ENCODE measurements at regions not wholly inside any gene's neighbourhood (a gene's known extent, or its start where the extent isn't known, plus 50 kb on each side); places are given as distances from the start of the nearest gene placed in this dataset.

- no peak for TF ChIP-seq CTCF (IDR thresholded peaks at IDR 0.05)
- no peak for TF ChIP-seq POLR2A (IDR thresholded peaks at IDR 0.05)
- TF ChIP-seq POLR2AphosphoS5 (IDR thresholded peaks at IDR 0.05), result no peak
- no peak overlapping the region for H3K27ac ChIP-seq
Measured at GRCh38 chr11:119906376-119906775, 177.4 kb upstream of the NECTIN1 start.

GRCh38 chr11:119905162-119905561 is 176.2 kb upstream of the NECTIN1 start:
- intact Hi-C loops (cut with DNase I), result no loop called here
- H3K36me3 ChIP-seq, result no peaks in the 10 kb centered on the region
- H3K27me3 ChIP-seq (replicated peaks; ENCODE audit: insufficient read depth), result no peaks in the 10 kb centered on the region
- no peaks in the 10 kb centered on the region for H3K4me1 ChIP-seq (replicated peaks)
- no peak for DNase-seq (ENCODE audit: low spot score)
- TF ChIP-seq POLR2AphosphoS5 (IDR thresholded peaks at IDR 0.05) (no peak), POLR2A (IDR thresholded peaks at IDR 0.05) (no peak), CTCF (IDR thresholded peaks at IDR 0.05) (no peak)
- H3K4me3 ChIP-seq, result no peak overlapping the region
- WGBS, result 95% methylated on average over 4 of the region's 4 CpGs
- no peak overlapping the region for H3K27ac ChIP-seq
- no peaks in the 10 kb centered on the region for H3K9me3 ChIP-seq

More at GRCh38 chr11:119906376-119906775, 177.4 kb upstream of the NECTIN1 start:
- 74% methylated on average over 8 of the region's 8 CpGs for WGBS
- Histone ChIP-seq H3K9me3 (no peaks in the 10 kb centered on the region), H3K36me3 (no peaks in the 10 kb centered on the region), H3K4me1 (replicated peaks) (no peaks in the 10 kb centered on the region), H3K4me3 (no peak overlapping the region), H3K27me3 (replicated peaks; ENCODE audit: insufficient read depth) (no peaks in the 10 kb centered on the region)
- intact Hi-C loops (cut with DNase I), result no loop called here
- no peak for DNase-seq (ENCODE audit: low spot score)

- Histone ChIP-seq H3K36me3 (no peaks in the 10 kb centered on the region), H3K27me3 (replicated peaks; ENCODE audit: insufficient read depth) (no peaks in the 10 kb centered on the region), H3K9me3 (no peaks in the 10 kb centered on the region), H3K4me3 (no peak overlapping the region), H3K4me1 (replicated peaks) (no peaks in the 10 kb centered on the region), H3K27ac (no peak overlapping the region)
- DNase-seq (ENCODE audit: low spot score), result no peak
- intact Hi-C loops (cut with DNase I), result no loop called here
- 93% methylated on average over 4 of the region's 4 CpGs for WGBS
- no peak for TF ChIP-seq POLR2A (IDR thresholded peaks at IDR 0.05)
- TF ChIP-seq CTCF (IDR thresholded peaks at IDR 0.05), result no peak
- TF ChIP-seq POLR2AphosphoS5 (IDR thresholded peaks at IDR 0.05), result no peak
Measured at GRCh38 chr11:119904531-119905035, 175.6 kb upstream of the NECTIN1 start.

- no peak overlapping the region for H3K27ac ChIP-seq
- H3K4me1 ChIP-seq (replicated peaks), result no peaks in the 10 kb centered on the region
- TF ChIP-seq POLR2A (IDR thresholded peaks at IDR 0.05) (no peak), CTCF (IDR thresholded peaks at IDR 0.05) (no peak), POLR2AphosphoS5 (IDR thresholded peaks at IDR 0.05) (no peak)
- H3K9me3 ChIP-seq, result no peaks in the 10 kb centered on the region
- H3K36me3 ChIP-seq, result no peaks in the 10 kb centered on the region
- H3K4me3 ChIP-seq, result no peak overlapping the region
- WGBS, result 89% methylated on average over 8 of the region's 8 CpGs
- intact Hi-C loops (cut with DNase I), result no loop called here
- H3K27me3 ChIP-seq (replicated peaks; ENCODE audit: insufficient read depth), result no peaks in the 10 kb centered on the region
- DNase-seq (ENCODE audit: low spot score), result no peak
Measured at GRCh38 chr11:119903821-119904220, 174.8 kb upstream of the NECTIN1 start.

GRCh38 chr11:119903389-119903788 is 174.4 kb upstream of the NECTIN1 start:
- H3K9me3 ChIP-seq, result no peaks in the 10 kb centered on the region
- H3K27ac ChIP-seq, result no peak overlapping the region
- intact Hi-C loops (cut with DNase I), result no loop called here
- H3K27me3 ChIP-seq (replicated peaks; ENCODE audit: insufficient read depth), result no peaks in the 10 kb centered on the region
- no peak for TF ChIP-seq CTCF (IDR thresholded peaks at IDR 0.05)
- TF ChIP-seq POLR2AphosphoS5 (IDR thresholded peaks at IDR 0.05), result no peak
- TF ChIP-seq POLR2A (IDR thresholded peaks at IDR 0.05), result no peak
- 67% methylated on average over 5 of the region's 5 CpGs for WGBS
- no peaks in the 10 kb centered on the region for H3K4me1 ChIP-seq (replicated peaks)
- H3K4me3 ChIP-seq, result no peak overlapping the region
- no peaks in the 10 kb centered on the region for H3K36me3 ChIP-seq
- DNase-seq (ENCODE audit: low spot score), result no peak

Data from prostate gland (tissue), 2 donors.